ENCODE measurements at regions not wholly inside any gene's neighbourhood (a gene's known extent, or its start where the extent isn't known, plus 50 kb on each side); places are given as distances from the start of the nearest gene placed in this dataset.

DNA sequence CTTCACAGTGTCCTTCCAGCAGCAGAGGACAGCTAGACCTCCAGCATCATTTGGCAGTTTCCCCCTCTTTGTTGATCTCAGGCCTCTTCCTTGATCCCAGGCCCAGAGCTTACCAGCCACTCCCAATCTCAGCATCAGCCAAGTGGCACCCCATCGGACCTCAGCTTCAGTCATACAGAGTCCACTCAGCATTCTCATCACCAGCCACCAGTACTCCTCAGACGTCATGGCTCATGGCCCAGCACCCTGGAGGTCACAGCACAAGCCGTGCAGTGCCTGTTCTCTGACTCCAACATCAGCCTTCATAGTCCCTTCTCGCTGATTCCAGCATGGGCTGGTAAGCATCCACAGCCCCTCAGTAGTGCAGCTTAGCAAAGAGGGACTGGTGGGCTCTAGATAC is 487.6 kb upstream of the DAB1 start:
- 89% methylated on average over 4 of the region's 4 CpGs for whole genome bisulfite sequencing (ENCODE audit: low lambda C conversion rate, missing lambda C conversion rate)

DNA sequence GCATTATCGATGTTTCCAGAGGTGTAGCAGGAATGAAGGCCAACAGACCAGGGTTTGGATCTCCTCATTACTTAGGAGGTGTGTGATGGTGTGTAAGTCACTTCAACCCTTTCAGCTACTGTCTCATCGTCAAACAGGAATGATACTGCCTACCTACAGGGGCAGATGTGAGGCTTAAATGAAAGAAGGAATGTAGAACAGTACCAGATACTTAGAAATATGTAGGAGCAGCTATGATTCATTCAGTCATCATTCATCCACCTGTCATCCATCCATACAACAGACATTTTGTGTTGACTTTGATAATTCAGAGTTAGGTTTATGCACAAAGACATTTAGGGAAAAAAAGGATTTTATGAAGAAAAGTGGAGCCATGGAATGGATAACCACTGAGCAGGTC is 486.9 kb upstream of the DAB1 start:
- no peak overlapping the region for H3K27ac ChIP-seq
- H3K4me3 ChIP-seq: no peak overlapping the region
- no peaks in the 10 kb centered on the region for H3K79me2 ChIP-seq
- no peak overlapping the region for H3K4me2 ChIP-seq
- H3K9me2 ChIP-seq (replicated peaks; ENCODE audit: insufficient read depth): no peaks in the 10 kb centered on the region
- TF ChIP-seq EZH2phosphoT487 (IDR thresholded peaks at IDR 0.05; ENCODE audit: low read depth, severe bottlenecking, unreplicated experiment): no peak
- no peak for TF ChIP-seq EZH2 (IDR thresholded peaks at IDR 0.05; ENCODE audit: borderline replicate concordance)
- TF ChIP-seq, protein P1, sequence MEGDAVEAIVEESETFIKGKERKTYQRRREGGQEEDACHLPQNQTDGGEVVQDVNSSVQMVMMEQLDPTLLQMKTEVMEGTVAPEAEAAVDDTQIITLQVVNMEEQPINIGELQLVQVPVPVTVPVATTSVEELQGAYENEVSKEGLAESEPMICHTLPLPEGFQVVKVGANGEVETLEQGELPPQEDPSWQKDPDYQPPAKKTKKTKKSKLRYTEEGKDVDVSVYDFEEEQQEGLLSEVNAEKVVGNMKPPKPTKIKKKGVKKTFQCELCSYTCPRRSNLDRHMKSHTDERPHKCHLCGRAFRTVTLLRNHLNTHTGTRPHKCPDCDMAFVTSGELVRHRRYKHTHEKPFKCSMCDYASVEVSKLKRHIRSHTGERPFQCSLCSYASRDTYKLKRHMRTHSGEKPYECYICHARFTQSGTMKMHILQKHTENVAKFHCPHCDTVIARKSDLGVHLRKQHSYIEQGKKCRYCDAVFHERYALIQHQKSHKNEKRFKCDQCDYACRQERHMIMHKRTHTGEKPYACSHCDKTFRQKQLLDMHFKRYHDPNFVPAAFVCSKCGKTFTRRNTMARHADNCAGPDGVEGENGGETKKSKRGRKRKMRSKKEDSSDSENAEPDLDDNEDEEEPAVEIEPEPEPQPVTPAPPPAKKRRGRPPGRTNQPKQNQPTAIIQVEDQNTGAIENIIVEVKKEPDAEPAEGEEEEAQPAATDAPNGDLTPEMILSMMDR (IDR thresholded peaks at IDR 0.05; ENCODE audit: poor library complexity): no peak
- no peak for DNase-seq (ENCODE audit: low spot score)
- no peaks in the 10 kb centered on the region for H3K4me1 ChIP-seq (ENCODE audit: insufficient read depth)
- WGBS (ENCODE audit: low lambda C conversion rate, missing lambda C conversion rate): 81% methylated on average over 2 of the region's 2 CpGs
- H3K9me3 ChIP-seq (ENCODE audit: low read depth): no peaks in the 10 kb centered on the region
- no peak overlapping the region for H2AFZ ChIP-seq
- H4K20me1 ChIP-seq (ENCODE audit: insufficient read depth, poor library complexity, severe bottlenecking): no peaks in the 10 kb centered on the region
- no peaks in the 10 kb centered on the region for H3K36me3 ChIP-seq (replicated peaks; ENCODE audit: insufficient read depth, low read depth)
- no peaks in the 10 kb centered on the region for H3K27me3 ChIP-seq

More for the DNA sequence above, 487.6 kb upstream of the DAB1 start:
- Histone ChIP-seq H3K79me2 (no peaks in the 10 kb centered on the region), H3K4me3 (no peak overlapping the region), H3K27me3 (no peaks in the 10 kb centered on the region), H3K4me1 (ENCODE audit: insufficient read depth) (no peaks in the 10 kb centered on the region), H3K4me2 (no peak overlapping the region), H3K9me3 (ENCODE audit: low read depth) (no peaks in the 10 kb centered on the region), H4K20me1 (ENCODE audit: insufficient read depth, poor library complexity, severe bottlenecking) (no peaks in the 10 kb centered on the region), H3K9me2 (replicated peaks; ENCODE audit: insufficient read depth) (no peaks in the 10 kb centered on the region), H3K27ac (no peak overlapping the region), H2AFZ (no peak overlapping the region), H3K36me3 (replicated peaks; ENCODE audit: insufficient read depth, low read depth) (no peaks in the 10 kb centered on the region)
- TF ChIP-seq EZH2 (IDR thresholded peaks at IDR 0.05; ENCODE audit: borderline replicate concordance) (no peak), EZH2phosphoT487 (IDR thresholded peaks at IDR 0.05; ENCODE audit: low read depth, severe bottlenecking, unreplicated experiment) (no peak)
- TF ChIP-seq, protein P1 (IDR thresholded peaks at IDR 0.05; ENCODE audit: poor library complexity): no peak
- no peak for DNase-seq (ENCODE audit: low spot score)

DNA sequence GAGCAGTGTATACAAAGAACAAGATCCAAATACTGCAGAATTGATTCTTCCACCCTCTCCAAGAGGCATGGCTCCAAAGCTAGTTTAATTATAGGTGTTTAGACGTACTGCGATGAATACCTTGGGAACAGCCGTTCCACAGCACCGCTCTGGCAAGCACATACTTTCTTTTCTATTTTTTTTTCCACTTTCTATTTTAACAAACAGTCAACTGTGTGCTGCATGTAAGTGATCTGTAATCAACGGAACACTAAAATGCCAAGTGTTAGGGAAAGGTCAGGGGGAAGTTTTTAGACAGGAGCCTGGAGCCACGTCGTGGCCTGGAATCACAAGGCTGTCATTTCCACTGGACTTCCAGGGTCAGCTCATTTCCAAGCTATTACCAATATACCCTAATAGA is 486.4 kb upstream of the DAB1 start:
- Histone ChIP-seq H4K20me1 (ENCODE audit: insufficient read depth, poor library complexity, severe bottlenecking) (no peaks in the 10 kb centered on the region), H3K9me2 (replicated peaks; ENCODE audit: insufficient read depth) (no peaks in the 10 kb centered on the region), H3K27ac (no peak overlapping the region), H2AFZ (no peak overlapping the region), H3K4me3 (no peak overlapping the region), H3K79me2 (no peaks in the 10 kb centered on the region), H3K27me3 (peaks cover 4% of the 10 kb centered on the region), H3K4me2 (no peak overlapping the region), H3K4me1 (ENCODE audit: insufficient read depth) (no peaks in the 10 kb centered on the region), H3K36me3 (replicated peaks; ENCODE audit: insufficient read depth, low read depth) (no peaks in the 10 kb centered on the region), H3K9me3 (ENCODE audit: low read depth) (no peaks in the 10 kb centered on the region)
- TF ChIP-seq, protein P1 (IDR thresholded peaks at IDR 0.05; ENCODE audit: poor library complexity): no peak
- TF ChIP-seq EZH2 (IDR thresholded peaks at IDR 0.05; ENCODE audit: borderline replicate concordance): no peak
- no peak for TF ChIP-seq EZH2phosphoT487 (IDR thresholded peaks at IDR 0.05; ENCODE audit: low read depth, severe bottlenecking, unreplicated experiment)
- 85% methylated on average over 7 of the region's 7 CpGs for WGBS (ENCODE audit: low lambda C conversion rate, missing lambda C conversion rate)
- DNase-seq (ENCODE audit: low spot score): no peak
